CD4-positive, alpha-beta T cell (primary cell): ENCODE measurements at regions not wholly inside any gene's neighbourhood (a gene's known extent, or its start where the extent isn't known, plus 50 kb on each side); places are given as distances from the start of the nearest gene placed in this dataset.

Experiments used
- ATAC-seq: fragments of 200-7000 bp; cut with Tn5 transposase; one replicate; pipeline ENCODE4 v1.10.0; 2022; ENCODE audit warnings: mild to moderate bottlenecking; ENCODE audit not compliant: poor library complexity
- CTCF ChIA-PET: fragments of 350-600 bp; sonication (Branson Sonifier 250); formaldehyde crosslinking; loops from one replicate; lab custom pipeline; 2021; ENCODE audit warnings: antibody characterized with exemption, inconsistent platforms; lab: Charles Lee
- POLR2A ChIA-PET: fragments of 350-600 bp; sonication (Branson Sonifier 250); formaldehyde crosslinking; loops from one replicate; lab custom pipeline; 2021; ENCODE audit warnings: antibody characterized with exemption, inconsistent platforms; lab: Charles Lee
- DNase-seq, 14 experiments: peaks; one replicate each; pipeline ENCODE4 v3.0.0-alpha.2; 2013 to 2020; ENCODE audit warnings: mixed read lengths in 2 of 14
- H3K27ac ChIP-seq, 2 donors: one replicate each; pipeline versions ENCODE4 v1.5.1 to v1.7.0; 2013; ENCODE audit warnings: low read length in 2 of 2, low read depth in 1 of 2, mild to moderate bottlenecking in 1 of 2
- H3K27me3 ChIP-seq, 2 experiments: 1 replicate in 1 of 2; 2 replicates in 1 of 2; pipeline versions ENCODE4 v1.6.1 to v1.7.0; 2013; ENCODE audit warnings: low read length in 2 of 2, control low read depth in 1 of 2, mild to moderate bottlenecking in 1 of 2, moderate library complexity in 1 of 2; ENCODE audit not compliant: insufficient read depth in 2 of 2, control insufficient read depth in 1 of 2
- H3K36me3 ChIP-seq: one replicate; pipeline ENCODE4 v1.6.1; 2013; ENCODE audit warnings: low read length, control low read depth; ENCODE audit not compliant: insufficient read depth
- H3K4me1 ChIP-seq: one replicate; pipeline ENCODE4 v1.6.1; 2013; ENCODE audit warnings: low read length, control low read depth; ENCODE audit not compliant: insufficient read depth
- H3K4me3 ChIP-seq: one replicate; pipeline ENCODE4 v1.5.1; 2013; ENCODE audit warnings: mild to moderate bottlenecking, low read length, moderate library complexity
- H3K9me3 ChIP-seq, 2 experiments: 1 replicate in 1 of 2; 2 replicates in 1 of 2; pipeline versions ENCODE4 v1.6.1 to v1.7.0; 2013; ENCODE audit warnings: low read length in 2 of 2, mild to moderate bottlenecking in 2 of 2, control low read depth in 1 of 2, moderate library complexity in 1 of 2; ENCODE audit not compliant: control insufficient read depth in 1 of 2, insufficient read depth in 1 of 2
- H3K27ac Mint-ChIP-seq: one replicate; pipeline ENCODE4 v1.8.0; 2020; ENCODE audit warnings: mixed read lengths
- H3K27me3 Mint-ChIP-seq: one replicate; pipeline ENCODE4 v1.8.0; 2021; ENCODE audit warnings: mixed read lengths
- H3K36me3 Mint-ChIP-seq: one replicate; pipeline ENCODE4 v1.8.0; 2021; ENCODE audit warnings: low read depth, mixed read lengths
- H3K4me1 Mint-ChIP-seq: one replicate; pipeline ENCODE4 v1.8.0; 2021; ENCODE audit warnings: low read depth, mixed read lengths
- H3K4me3 Mint-ChIP-seq: one replicate; pipeline ENCODE4 v1.8.0; 2020; ENCODE audit warnings: mild to moderate bottlenecking, mixed read lengths
- H3K9me3 Mint-ChIP-seq: one replicate; pipeline ENCODE4 v1.8.0; 2020; ENCODE audit warnings: mixed read lengths
- CTCF ChIP-seq: fragments of 200-600 bp; IDR thresholded peaks from one replicate; pipeline ENCODE4 v1.8.0; 2022; ENCODE audit warnings: antibody characterized with exemption, mild to moderate bottlenecking
- intact Hi-C, 2 experiments: fragments of 100-400 bp; cut with DNase I in 1 of 2; cut with micrococcal nuclease in 1 of 2; formaldehyde crosslinking; loops; one replicate each; pipeline versions ENCODE4 v1.15.1 to v1.9.0; 2023 to 2025; cut with DNase I, micrococcal nuclease

GRCh38 chr10:36048780-36049179 is 406.7 kb upstream of the FZD8 start:
- no peak for DNase-seq
- ChIA-PET POLR2A (no interaction called here), CTCF (no interaction called here)
- no peaks in the 10 kb centered on the region for H3K36me3 Mint-ChIP-seq
- H3K9me3 ChIP-seq = no peaks in the 10 kb centered on the region
- no peaks in the 10 kb centered on the region for H3K36me3 ChIP-seq
- no peaks in the 10 kb centered on the region for H3K27me3 Mint-ChIP-seq
- no peaks in the 10 kb centered on the region for H3K27me3 ChIP-seq
- H3K4me1 ChIP-seq = no peaks in the 10 kb centered on the region
- H3K27ac Mint-ChIP-seq = no peak overlapping the region
- ATAC-seq = no peak
- no peak overlapping the region for H3K4me3 ChIP-seq
- intact Hi-C loops = no loop called here
- TF ChIP-seq CTCF = no peak
- no peak overlapping the region for H3K4me3 Mint-ChIP-seq
- H3K27ac ChIP-seq = no peak overlapping the region
- H3K4me1 Mint-ChIP-seq = no peaks in the 10 kb centered on the region
- peaks cover 6% of the 10 kb centered on the region for H3K9me3 Mint-ChIP-seq

- peaks cover 6% of the 10 kb centered on the region for H3K9me3 Mint-ChIP-seq
- no peak overlapping the region for H3K27ac ChIP-seq
- no peaks in the 10 kb centered on the region for H3K27me3 Mint-ChIP-seq
- H3K4me3 Mint-ChIP-seq = no peak overlapping the region
- intact Hi-C loops = no loop called here
- DNase-seq = no peak
- H3K4me1 ChIP-seq = no peaks in the 10 kb centered on the region
- no peaks in the 10 kb centered on the region for H3K4me1 Mint-ChIP-seq
- no peaks in the 10 kb centered on the region for H3K36me3 Mint-ChIP-seq
- H3K27me3 ChIP-seq = no peaks in the 10 kb centered on the region
- H3K36me3 ChIP-seq = no peaks in the 10 kb centered on the region
- no peak for ATAC-seq
- no peak overlapping the region for H3K27ac Mint-ChIP-seq
- TF ChIP-seq CTCF = no peak
- CTCF ChIA-PET = no interaction called here
- POLR2A ChIA-PET = no interaction called here
- H3K9me3 ChIP-seq = no peaks in the 10 kb centered on the region
- no peak overlapping the region for H3K4me3 ChIP-seq
Measured at GRCh38 chr10:36048236-36048635, 406.1 kb upstream of the FZD8 start.

- Mint-ChIP-seq H3K27me3 (no peaks in the 10 kb centered on the region), H3K27ac (no peak overlapping the region), H3K4me1 (no peaks in the 10 kb centered on the region), H3K9me3 (peaks cover 12% of the 10 kb centered on the region), H3K4me3 (no peak overlapping the region), H3K36me3 (no peaks in the 10 kb centered on the region)
- no peak for DNase-seq
- Histone ChIP-seq H3K4me1 (no peaks in the 10 kb centered on the region), H3K27me3 (no peaks in the 10 kb centered on the region), H3K27ac (no peak overlapping the region), H3K4me3 (no peak overlapping the region), H3K9me3 (no peaks in the 10 kb centered on the region), H3K36me3 (no peaks in the 10 kb centered on the region)
- ATAC-seq = no peak
- CTCF ChIA-PET = interaction anchor here (1.2 kb wide), 1 partner anchor 10 kb away, joined by 4 read pairs; no protein-coding TSS in a partner anchor
- POLR2A ChIA-PET = no interaction called here
- intact Hi-C loops = no loop called here
- TF ChIP-seq CTCF = no peak
Measured at GRCh38 chr10:36042135-36042534, 400.0 kb upstream of the FZD8 start.
